Cardiac fibroblast (primary cell): ENCODE measurements at regions not wholly inside any gene's neighbourhood (a gene's known extent, or its start where the extent isn't known, plus 50 kb on each side); places are given as distances from the start of the nearest gene placed in this dataset.
"Not testable (repeated sequence)": the region's sequence is repeated elsewhere in the genome, so short reads cannot be mapped to it uniquely, and the experiment has no call there.

Experiments used
- DNase-seq, 2 donors: peaks; one replicate each; pipeline versions ENCODE4 v3.0.0 to v3.0.0-alpha.2; 2010; ENCODE audit warnings: low read depth in 2 of 2
- H3K4me3 ChIP-seq, 2 donors: replicated peaks in 1 of 2; 1 replicate in 1 of 2; 2 replicates in 1 of 2; pipeline ENCODE4 v1.5.1; 2011; ENCODE audit warnings: low read depth in 2 of 2, low read length in 2 of 2, mild to moderate bottlenecking in 2 of 2, moderate library complexity in 1 of 2
- CTCF ChIP-seq: IDR thresholded peaks from one replicate; pipeline ENCODE4 v1.5.1; 2011; ENCODE audit warnings: low read depth, mild to moderate bottlenecking, low read length, inconsistent platforms

- no peak overlapping the region for H3K4me3 ChIP-seq
- DNase-seq, result no peak
- no peak for TF ChIP-seq CTCF
These were observed 497.0 kb downstream of the TMEM121 start for GRCh38 chr14:106023411-106023810.

- no peak for DNase-seq
- TF ChIP-seq CTCF, result no peak
- no peak overlapping the region for H3K4me3 ChIP-seq
These were observed 498.7 kb downstream of the TMEM121 start for GRCh38 chr14:106024983-106025604.

DNA sequence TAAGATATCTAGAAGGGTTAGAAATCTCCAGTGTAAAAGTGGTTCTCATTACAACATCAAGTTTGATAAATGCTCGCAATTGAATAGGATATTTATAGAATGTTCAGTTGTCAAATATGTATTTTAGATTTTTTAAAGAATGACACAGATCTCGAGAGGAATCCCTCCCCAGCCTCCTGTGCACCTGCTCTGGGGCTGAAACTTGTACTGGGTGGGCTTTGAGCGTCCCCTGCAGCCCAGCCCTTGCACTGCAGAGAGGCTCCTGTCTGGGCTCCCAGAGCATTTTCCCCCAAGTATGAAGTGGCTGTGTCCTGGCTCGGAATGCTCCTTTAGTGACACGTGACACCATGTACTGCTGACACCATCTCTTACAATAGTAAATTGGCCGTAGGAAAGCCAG, 499.6 kb downstream of the TMEM121 start:
- no peak for TF ChIP-seq CTCF
- no peak for DNase-seq
- no peak overlapping the region for H3K4me3 ChIP-seq

- not testable (repeated sequence) for DNase-seq, H3K4me3 ChIP-seq
These were observed 501.4 kb downstream of the TMEM121 start for GRCh38 chr14:106027759-106028158.

DNA sequence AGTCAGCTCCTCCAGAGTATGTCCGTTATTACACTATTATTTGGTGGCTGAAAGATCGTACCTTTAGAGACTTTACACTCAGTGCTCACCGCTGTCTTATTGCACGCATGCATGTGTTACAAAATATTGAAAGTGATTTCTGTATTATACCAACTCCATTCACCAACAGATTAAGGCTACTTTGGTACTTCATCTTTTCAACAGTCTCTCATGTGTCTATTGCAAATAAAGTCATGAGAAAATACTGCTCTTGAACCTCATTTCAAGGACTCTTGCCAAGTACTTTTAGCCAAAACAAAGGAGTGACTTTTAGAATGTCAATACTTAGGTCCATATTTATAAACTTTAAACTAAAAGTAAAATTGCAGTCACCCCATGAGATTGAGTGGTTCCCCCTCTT, 503.6 kb downstream of the TMEM121 start:
- H3K4me3 ChIP-seq, result no peak overlapping the region
- TF ChIP-seq CTCF, result no peak
- DNase-seq, result no peak

GRCh38 chr14:106037380-106037779, 511.0 kb downstream of the TMEM121 start:
- no peak for DNase-seq
- no peak for TF ChIP-seq CTCF
- no peak overlapping the region for H3K4me3 ChIP-seq

GRCh38 chr14:106038263-106038662, 511.9 kb downstream of the TMEM121 start:
- no peak for DNase-seq
- TF ChIP-seq CTCF, result no peak
- no peak overlapping the region for H3K4me3 ChIP-seq
